HG02938 (cell line): ENCODE measurements at regions not wholly inside any gene's neighbourhood (a gene's known extent, or its start where the extent isn't known, plus 50 kb on each side); places are given as distances from the start of the nearest gene placed in this dataset.
"Not testable (repeated sequence)": the region's sequence is repeated elsewhere in the genome, so short reads cannot be mapped to it uniquely, and the experiment has no call there.

ENCODE experiments used
- ATAC-seq: cut with Tn5 transposase; IDR thresholded peaks from one replicate; pipeline ENCODE4 v1.9.1; 2021; ENCODE audit warnings: mild to moderate bottlenecking, moderate library complexity; ENCODE audit not compliant: unreplicated experiment

GRCh38 chr6:86615299-86615698 lies 322.0 kb upstream of the HTR1E start:
- no peak for ATAC-seq

DNA sequence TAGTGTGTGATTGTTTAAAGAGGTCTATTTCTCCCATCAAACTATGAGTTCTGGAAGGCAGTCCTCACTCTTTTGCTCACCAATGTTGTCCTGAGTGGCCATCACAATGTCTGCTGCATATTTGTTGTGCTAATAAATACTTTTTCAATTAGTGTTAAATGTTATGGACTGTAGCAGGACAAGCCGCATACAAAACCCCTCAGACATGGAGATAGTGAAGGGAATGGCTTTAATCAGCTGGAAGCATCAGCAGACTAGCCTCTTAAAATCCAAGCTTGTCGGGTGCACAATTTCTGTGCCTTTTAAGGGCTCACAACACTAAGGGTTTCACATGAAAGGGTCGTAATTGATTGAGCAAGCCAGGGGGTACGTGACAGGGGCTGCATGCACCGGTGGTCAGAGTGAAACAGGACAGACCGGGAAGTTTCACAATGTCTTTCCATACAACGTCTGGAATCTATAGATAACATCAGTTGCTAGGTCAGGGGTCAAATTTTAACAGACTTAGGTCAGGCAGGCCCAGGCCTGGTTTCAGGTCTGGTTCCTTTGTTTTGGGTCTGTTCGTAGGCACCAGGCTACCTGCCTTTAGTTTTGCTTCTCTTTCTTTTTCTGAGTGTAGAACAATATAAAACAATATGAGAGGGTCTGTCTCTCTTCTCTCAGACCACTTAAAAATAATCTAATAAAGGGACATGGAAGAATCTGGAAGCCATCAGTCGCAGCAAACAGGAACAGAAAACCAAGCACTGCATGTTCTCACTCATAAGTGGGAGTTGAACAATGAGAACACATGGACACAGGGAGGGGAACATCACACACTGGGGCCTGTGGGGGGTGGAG lies 327.6 kb upstream of the HTR1E start:
- no peak for ATAC-seq

DNA sequence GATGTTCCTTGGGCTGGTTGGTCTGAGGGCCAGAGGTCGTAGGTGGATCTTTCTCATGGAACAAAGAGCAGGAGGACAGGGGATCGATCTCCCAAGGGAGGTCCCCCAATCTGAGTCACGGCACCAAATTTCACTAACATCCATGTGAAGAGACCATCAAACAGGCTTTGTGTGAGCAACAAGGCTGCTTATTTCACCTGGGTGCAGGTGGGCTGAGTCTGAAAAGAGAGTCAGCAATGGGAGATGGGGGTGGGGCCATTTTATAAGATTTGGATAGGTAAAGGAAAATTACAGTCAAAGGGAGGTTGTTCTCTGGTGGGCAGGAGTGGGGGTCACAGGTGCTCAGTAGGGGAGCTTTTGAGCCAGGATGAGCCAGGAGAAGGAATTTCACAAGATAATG lies 334.0 kb upstream of the HTR1E start:
- not testable (repeated sequence) for ATAC-seq

- ATAC-seq: not testable (repeated sequence)
Observed at GRCh38 chr6:86602093-86602492, 335.2 kb upstream of the HTR1E start.

- ATAC-seq: not testable (repeated sequence)
Observed at GRCh38 chr6:86598969-86599368, 338.4 kb upstream of the HTR1E start.

DNA sequence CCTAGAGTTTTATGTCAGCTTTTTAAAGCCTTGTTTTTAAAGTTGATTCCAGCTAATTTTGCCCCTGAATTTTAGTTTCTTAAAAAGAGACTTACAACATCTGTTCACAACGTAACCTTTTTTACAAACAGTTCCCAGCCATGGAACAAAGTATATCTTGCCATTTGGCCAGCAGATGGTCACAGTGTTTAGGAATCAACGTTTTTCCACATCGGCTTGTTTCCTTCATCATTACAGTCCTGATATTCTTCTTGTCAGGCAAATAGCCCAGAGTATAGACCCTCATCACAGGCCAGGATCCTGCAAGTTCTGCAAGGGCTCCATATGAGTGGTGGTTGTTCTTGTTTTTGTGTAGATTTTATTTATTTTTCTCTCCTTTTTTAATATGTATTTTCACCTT lies 341.7 kb upstream of the HTR1E start:
- no peak for ATAC-seq

GRCh38 chr6:86586195-86586594 lies 351.1 kb upstream of the HTR1E start:
- no peak for ATAC-seq

GRCh38 chr6:86581833-86582232 lies 355.5 kb upstream of the HTR1E start:
- no peak for ATAC-seq

DNA sequence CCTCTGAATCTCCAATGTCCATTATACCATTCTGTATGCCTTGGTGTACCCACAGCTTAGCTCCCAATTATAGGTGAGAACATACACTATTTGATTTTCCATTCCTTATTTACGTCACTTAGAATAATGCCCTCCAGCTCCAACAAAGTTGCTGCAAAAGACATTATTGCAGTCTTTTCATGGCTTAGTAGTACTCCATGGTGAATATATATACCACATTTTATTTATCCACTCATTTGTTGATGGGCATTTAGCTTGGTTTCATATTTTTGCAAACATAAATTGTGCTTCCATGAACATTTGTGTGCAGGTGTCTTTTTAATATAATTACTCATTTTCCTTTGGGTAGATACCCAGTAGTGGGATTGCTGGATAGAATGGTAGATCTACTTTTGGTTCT lies 374.1 kb upstream of the HTR1E start:
- ATAC-seq: no peak

- ATAC-seq: no peak
Observed at GRCh38 chr6:86558318-86558717, 379.0 kb upstream of the HTR1E start.

DNA sequence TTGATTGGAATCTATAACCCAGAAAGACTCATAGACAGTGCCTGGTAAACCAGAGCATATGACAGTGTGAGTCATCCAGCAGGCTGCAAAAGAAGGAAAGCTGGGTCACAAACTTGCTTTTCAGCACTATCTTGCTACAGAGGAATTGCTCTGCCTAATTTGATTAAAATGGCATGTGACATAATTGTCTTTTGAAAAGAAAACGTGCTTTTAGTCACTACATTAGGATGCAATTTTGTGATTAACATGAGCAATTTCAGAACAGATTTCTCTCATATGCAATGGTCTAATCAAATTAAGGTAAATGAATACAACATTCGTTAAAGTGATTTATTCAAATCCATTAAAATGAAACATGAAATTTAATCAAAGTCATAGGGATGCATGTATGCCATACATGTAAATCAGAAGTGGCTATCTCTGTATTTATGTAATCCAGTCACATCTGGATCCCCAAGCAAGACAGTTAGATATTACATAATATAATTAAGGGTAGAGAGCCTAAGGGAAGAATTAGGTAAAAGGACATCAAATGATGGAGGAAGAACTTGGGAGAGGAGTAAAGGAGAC lies 400.0 kb upstream of the HTR1E start:
- no peak for ATAC-seq

DNA sequence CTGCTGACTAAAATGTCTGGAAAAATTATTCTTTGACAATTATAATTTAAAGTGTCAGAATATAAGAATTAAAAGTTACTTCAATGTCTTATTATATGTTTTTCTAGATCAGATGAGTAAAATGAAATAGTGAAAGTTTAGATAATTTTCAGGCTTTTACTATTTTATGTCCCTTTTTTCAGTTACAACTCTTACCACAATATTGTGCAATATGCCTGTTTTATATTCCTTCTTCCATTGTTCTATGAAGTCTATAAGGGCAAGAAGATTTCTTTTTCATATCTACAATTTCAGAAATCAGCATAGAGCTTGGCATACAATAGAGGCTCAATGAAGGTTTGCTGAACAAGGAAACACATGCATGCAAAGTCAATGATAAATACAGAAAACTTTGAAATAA lies 401.2 kb upstream of the HTR1E start:
- no peak for ATAC-seq

GRCh38 chr6:86535100-86535499 lies 402.2 kb upstream of the HTR1E start:
- no peak for ATAC-seq

DNA sequence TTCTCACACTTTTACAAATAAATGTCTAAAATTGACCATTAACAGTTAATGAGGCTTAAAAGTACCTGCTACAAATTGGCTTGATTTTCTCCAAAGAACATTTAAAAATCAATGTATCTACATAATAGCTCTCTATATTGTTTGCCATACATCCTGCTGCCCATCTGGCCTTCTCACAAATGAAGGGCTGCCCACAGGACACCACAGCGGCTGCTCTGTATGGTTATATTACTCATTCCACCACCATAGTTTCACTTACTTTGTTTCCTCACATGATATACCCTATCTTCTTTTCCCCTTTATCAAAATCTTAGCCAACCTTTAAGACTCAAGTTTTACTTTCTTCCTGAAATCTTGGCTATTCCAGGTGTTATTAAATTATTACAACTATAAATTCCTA lies 407.7 kb upstream of the HTR1E start:
- ATAC-seq: no peak

DNA sequence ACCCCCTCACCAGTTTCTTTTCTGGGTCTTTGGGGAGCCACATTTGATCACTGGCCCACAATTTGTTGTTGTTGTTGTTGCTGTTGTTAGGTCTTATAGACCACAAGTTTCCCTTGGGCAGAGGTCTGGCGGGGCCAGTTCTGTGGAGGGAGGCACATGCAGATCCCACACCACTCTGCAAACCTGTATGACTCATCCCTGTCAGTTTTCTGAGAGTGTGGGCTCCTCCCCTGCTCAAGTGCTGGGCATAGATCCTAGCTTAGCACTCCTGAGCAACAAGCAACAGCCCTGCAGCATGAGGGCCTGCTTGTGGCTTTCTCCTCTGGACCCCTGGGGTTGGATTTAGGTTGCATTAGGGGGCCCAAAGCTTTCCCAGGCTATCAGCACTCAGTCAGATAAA lies 411.1 kb upstream of the HTR1E start:
- no peak for ATAC-seq

GRCh38 chr6:86516087-86516486 lies 421.2 kb upstream of the HTR1E start:
- ATAC-seq: no peak

GRCh38 chr6:86511962-86512361 lies 425.4 kb upstream of the HTR1E start:
- peak; percentile 46 for ATAC-seq

DNA sequence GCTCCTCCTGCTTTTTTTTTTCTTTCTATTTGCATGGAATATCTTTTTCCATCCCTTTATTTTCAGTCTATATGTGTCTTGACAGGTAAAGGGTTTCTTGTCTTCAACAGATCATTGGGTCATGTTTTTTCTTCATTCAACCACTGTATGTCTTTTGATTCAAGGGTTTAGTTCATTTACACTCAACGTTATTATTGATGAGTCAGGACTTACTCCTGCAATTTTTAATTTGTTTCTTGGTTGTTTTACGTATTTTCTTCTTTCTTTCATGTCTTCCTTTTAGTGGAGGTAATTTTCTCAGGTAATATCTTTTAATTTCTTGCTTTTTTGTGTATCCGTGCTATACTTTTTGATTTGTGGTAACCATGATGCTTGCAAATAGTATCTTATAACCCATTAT lies 429.1 kb upstream of the HTR1E start:
- ATAC-seq: no peak

GRCh38 chr6:86502497-86502896 lies 434.8 kb upstream of the HTR1E start:
- no peak for ATAC-seq

DNA sequence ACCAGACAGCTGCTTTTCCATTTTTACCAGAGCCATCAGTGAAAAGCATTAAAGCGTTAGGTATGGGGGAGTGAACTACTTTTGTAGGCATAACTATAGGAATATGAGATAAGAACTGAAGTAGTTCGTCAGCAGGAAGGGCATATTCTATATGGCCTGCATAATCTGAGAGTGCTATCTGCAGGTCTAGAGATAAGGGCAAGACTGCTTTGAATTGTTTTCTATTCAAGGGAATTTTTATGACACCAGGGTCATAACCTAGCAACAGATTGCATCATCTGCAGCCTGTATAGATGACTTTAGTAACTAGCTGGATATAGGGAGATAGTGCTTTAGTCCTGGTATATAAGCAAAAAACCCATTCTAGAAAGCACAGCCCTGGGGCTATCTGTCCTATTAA lies 437.3 kb upstream of the HTR1E start:
- ATAC-seq: no peak

DNA sequence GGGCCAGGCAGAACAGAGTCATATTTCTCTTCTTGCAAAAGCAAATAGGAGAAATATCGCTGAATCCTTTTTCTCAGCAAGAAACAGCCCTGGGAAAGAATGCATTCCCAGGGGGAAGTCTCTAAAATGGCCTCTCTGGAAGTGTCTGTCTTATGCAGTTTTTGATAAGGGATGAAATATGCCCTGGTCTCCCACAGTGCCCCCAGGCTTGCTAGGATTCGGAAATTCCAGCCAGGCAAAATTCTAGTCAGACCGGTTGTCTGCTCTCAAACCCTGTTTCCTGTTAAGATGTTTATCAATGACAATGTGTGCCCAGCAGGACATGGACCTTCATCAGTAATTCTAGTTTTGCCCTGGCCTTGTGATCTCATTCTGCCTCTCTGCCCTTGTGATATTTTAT lies 448.3 kb upstream of the HTR1E start:
- ATAC-seq: not testable (repeated sequence)

- no peak for ATAC-seq
Observed at GRCh38 chr6:86487660-86488221, 449.6 kb upstream of the HTR1E start.
